Epithelial cell of esophagus (primary cell): ENCODE measurements at regions not wholly inside any gene's neighbourhood (a gene's known extent, or its start where the extent isn't known, plus 50 kb on each side); places are given as distances from the start of the nearest gene placed in this dataset.

ENCODE experiments used
- DNase-seq: peaks from one replicate; pipeline ENCODE4 v3.0.0; 2010; ENCODE audit warnings: low read depth
- H3K4me3 ChIP-seq: 2 replicates; pipeline ENCODE4 v1.5.1; 2011; ENCODE audit warnings: mild to moderate bottlenecking, low read length, control low read depth
- CTCF ChIP-seq: IDR thresholded peaks from 2 replicates; pipeline ENCODE4 v1.5.1; 2011; ENCODE audit warnings: low read depth, mild to moderate bottlenecking, low read length, control low read depth, inconsistent platforms; ENCODE audit not compliant: insufficient read depth; ENCODE audit errors: missing control alignments

- no peak for DNase-seq
- no peak overlapping the region for H3K4me3 ChIP-seq
- no peak for TF ChIP-seq CTCF
These were observed 363.9 kb downstream of the RPS6KC1 start for GRCh38 chr1:213414911-213415310.

- no peak for TF ChIP-seq CTCF
- no peak overlapping the region for H3K4me3 ChIP-seq
- no peak for DNase-seq
These were observed 364.8 kb downstream of the RPS6KC1 start for GRCh38 chr1:213415691-213416380.

- TF ChIP-seq CTCF = no peak
- H3K4me3 ChIP-seq = no peak overlapping the region
- DNase-seq = no peak
These were observed 365.6 kb downstream of the RPS6KC1 start for GRCh38 chr1:213416461-213417224.

- TF ChIP-seq CTCF = no peak
- H3K4me3 ChIP-seq = no peak overlapping the region
- no peak for DNase-seq
These were observed 366.3 kb downstream of the RPS6KC1 start for GRCh38 chr1:213417225-213417820.

- TF ChIP-seq CTCF = no peak
- H3K4me3 ChIP-seq = no peak overlapping the region
- DNase-seq = no peak
These were observed 366.8 kb downstream of the RPS6KC1 start for GRCh38 chr1:213417846-213418245.

- TF ChIP-seq CTCF = no peak
- DNase-seq = no peak
- H3K4me3 ChIP-seq = no peak overlapping the region
These were observed 367.4 kb downstream of the RPS6KC1 start for GRCh38 chr1:213418268-213419071.
